ENCODE measurements at regions not wholly inside any gene's neighbourhood (a gene's known extent, or its start where the extent isn't known, plus 50 kb on each side); places are given as distances from the start of the nearest gene placed in this dataset.

- Histone ChIP-seq H4K8ac (ENCODE audit: low read depth, low read length) (no peak overlapping the region), H2BK120ac (ENCODE audit: low read depth, low read length) (no peak overlapping the region)
- no CpG with 5 or more reads among the region's 8 CpGs for WGBS, 2 donors (ENCODE audit: extremely low coverage in 2 of 2, insufficient read length in 2 of 2, insufficient replicate concordance in 1 of 2)
These were observed 143.6 kb upstream of the VRK1 start for GRCh38 chr14:96653597-96653996.

DNA sequence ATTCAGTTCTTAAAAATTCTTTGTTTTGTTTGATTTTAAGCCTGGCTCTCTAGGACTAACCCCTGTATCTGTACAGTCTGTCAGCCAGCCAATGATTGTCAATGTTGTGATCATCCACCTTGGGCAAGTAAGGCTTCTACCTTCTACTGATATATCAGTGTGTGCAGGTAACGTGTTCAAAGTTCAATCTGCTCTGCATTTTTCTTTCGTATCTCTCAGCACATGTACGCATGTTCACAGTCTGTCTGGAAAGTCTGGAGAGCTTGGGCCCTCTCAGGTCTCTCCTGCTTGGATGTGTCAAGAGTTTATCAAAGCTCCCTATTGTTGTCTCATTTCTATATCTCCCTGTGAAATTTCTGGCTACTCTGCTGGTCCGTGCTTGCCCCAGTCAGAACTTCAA is 138.6 kb upstream of the VRK1 start:
- Histone ChIP-seq H3K27ac (replicated peaks; ENCODE audit: low read length) (no peak overlapping the region), H2BK120ac (ENCODE audit: low read depth, low read length) (no peak overlapping the region), H3K4me3 (ENCODE audit: low read length in 2 of 2) (no peak overlapping the region), H3K27me3 (ENCODE audit: control insufficient read depth in 3 of 3, insufficient read depth in 3 of 3, low read depth in 1 of 3, low read length in 3 of 3) (peaks cover 0 to 8% (median 2%) of the 10 kb centered on the region in 3 experiments), H3K23ac (ENCODE audit: low read depth, low read length, poor library complexity) (no peak overlapping the region), H2AK5ac (ENCODE audit: low read depth, low read length) (no peak overlapping the region), H3K4ac (ENCODE audit: low read length) (no peak overlapping the region), H3K36me3 (replicated peaks in 1 of 2; ENCODE audit: control insufficient read depth in 2 of 2, insufficient read depth in 2 of 2, low read length in 2 of 2) (no peaks in the 10 kb centered on the region), H3K4me2 (ENCODE audit: insufficient read depth, low read length, poor library complexity, severe bottlenecking) (no peak overlapping the region), H2BK5ac (ENCODE audit: low read length) (no peak overlapping the region), H2BK12ac (ENCODE audit: low read length) (no peak overlapping the region), H4K91ac (ENCODE audit: low read depth, low read length, poor library complexity) (no peak overlapping the region), H3K4me1 (ENCODE audit: control insufficient read depth in 2 of 2, insufficient read depth in 1 of 2, low read depth in 1 of 2, low read length in 2 of 2) (peaks cover 0 to 2% of the 10 kb centered on the region in 2 donors), H3K18ac (ENCODE audit: low read length) (no peak overlapping the region), H3K9me3 (replicated peaks in 1 of 2; ENCODE audit: control insufficient read depth in 2 of 2, insufficient read depth in 1 of 2, low read depth in 1 of 2, low read length in 2 of 2) (no peaks in the 10 kb centered on the region), H2BK15ac (ENCODE audit: low read length) (no peak overlapping the region), H3K14ac (ENCODE audit: low read length) (no peak overlapping the region), H4K8ac (ENCODE audit: low read depth, low read length) (no peak overlapping the region), H2AFZ (ENCODE audit: low read length) (no peak overlapping the region), H3K79me1 (ENCODE audit: low read depth, low read length) (no peaks in the 10 kb centered on the region), H3K9ac (ENCODE audit: low read depth, low read length, poor library complexity) (no peak overlapping the region)
- DNase-seq (ENCODE audit: low spot score), result no peak
- WGBS, 2 donors (ENCODE audit: extremely low coverage in 2 of 2, insufficient read length in 2 of 2, insufficient replicate concordance in 1 of 2), result no CpG with 5 or more reads among the region's 4 CpGs

More at GRCh38 chr14:96653597-96653996, 143.6 kb upstream of the VRK1 start:
- no peak overlapping the region for H3K4ac ChIP-seq (ENCODE audit: low read length)
- no peak overlapping the region for H2AFZ ChIP-seq (ENCODE audit: low read length)
- no peak overlapping the region for H2BK15ac ChIP-seq (ENCODE audit: low read length)
- H3K27me3 ChIP-seq (ENCODE audit: control insufficient read depth in 3 of 3, insufficient read depth in 3 of 3, low read depth in 1 of 3, low read length in 3 of 3), result peaks cover 0 to under 1% (median 0%) of the 10 kb centered on the region in 3 experiments
- no peaks in the 10 kb centered on the region for H3K36me3 ChIP-seq (replicated peaks in 1 of 2; ENCODE audit: control insufficient read depth in 2 of 2, insufficient read depth in 2 of 2, low read length in 2 of 2)
- no peak overlapping the region for H3K9ac ChIP-seq (ENCODE audit: low read depth, low read length, poor library complexity)
- DNase-seq (ENCODE audit: low spot score), result no peak
- H2AK5ac ChIP-seq (ENCODE audit: low read depth, low read length), result no peak overlapping the region
- no peak overlapping the region for H4K91ac ChIP-seq (ENCODE audit: low read depth, low read length, poor library complexity)
- H3K4me3 ChIP-seq (ENCODE audit: low read length in 2 of 2), result no peak overlapping the region
- no peak overlapping the region for H3K18ac ChIP-seq (ENCODE audit: low read length)
- H3K9me3 ChIP-seq (replicated peaks in 1 of 2; ENCODE audit: control insufficient read depth in 2 of 2, insufficient read depth in 1 of 2, low read depth in 1 of 2, low read length in 2 of 2), result no peaks in the 10 kb centered on the region
- H3K27ac ChIP-seq (replicated peaks; ENCODE audit: low read length), result no peak overlapping the region
- H2BK12ac ChIP-seq (ENCODE audit: low read length), result no peak overlapping the region
- no peaks in the 10 kb centered on the region for H3K79me1 ChIP-seq (ENCODE audit: low read depth, low read length)
- no peak overlapping the region for H3K4me2 ChIP-seq (ENCODE audit: insufficient read depth, low read length, poor library complexity, severe bottlenecking)
- H3K4me1 ChIP-seq (ENCODE audit: control insufficient read depth in 2 of 2, insufficient read depth in 1 of 2, low read depth in 1 of 2, low read length in 2 of 2), result no peaks in the 10 kb centered on the region
- H3K23ac ChIP-seq (ENCODE audit: low read depth, low read length, poor library complexity), result no peak overlapping the region
- H2BK5ac ChIP-seq (ENCODE audit: low read length), result no peak overlapping the region
- no peak overlapping the region for H3K14ac ChIP-seq (ENCODE audit: low read length)

DNA sequence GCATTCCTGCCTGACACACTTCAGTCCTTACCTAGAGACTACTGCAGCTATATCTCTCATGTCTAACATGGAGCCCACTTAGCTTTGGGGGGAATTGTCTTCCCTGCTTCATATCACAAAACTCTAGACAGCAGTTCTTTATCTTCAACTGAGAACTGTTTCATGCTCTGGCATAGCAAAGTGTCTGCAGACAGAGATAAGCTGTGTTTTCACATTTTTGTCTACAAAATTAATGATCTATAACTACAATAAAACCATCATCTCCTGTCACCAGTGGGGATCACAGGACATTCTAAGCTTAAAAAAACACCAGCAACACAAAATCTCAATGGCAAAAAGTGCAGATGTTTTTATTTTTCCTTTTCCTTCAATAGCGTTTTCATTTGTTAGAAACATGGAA is 137.1 kb upstream of the VRK1 start:
- Histone ChIP-seq H3K4ac (ENCODE audit: low read length) (no peak overlapping the region), H2BK15ac (ENCODE audit: low read length) (no peak overlapping the region), H3K4me2 (ENCODE audit: insufficient read depth, low read length, poor library complexity, severe bottlenecking) (no peak overlapping the region), H3K36me3 (replicated peaks in 1 of 2; ENCODE audit: control insufficient read depth in 2 of 2, insufficient read depth in 2 of 2, low read length in 2 of 2) (no peaks in the 10 kb centered on the region), H3K4me1 (ENCODE audit: control insufficient read depth in 2 of 2, insufficient read depth in 1 of 2, low read depth in 1 of 2, low read length in 2 of 2) (peaks cover 0 to 2% of the 10 kb centered on the region in 2 donors), H3K9ac (ENCODE audit: low read depth, low read length, poor library complexity) (no peak overlapping the region), H2BK120ac (ENCODE audit: low read depth, low read length) (no peak overlapping the region), H2AFZ (ENCODE audit: low read length) (no peak overlapping the region), H3K79me1 (ENCODE audit: low read depth, low read length) (no peaks in the 10 kb centered on the region), H3K4me3 (ENCODE audit: low read length in 2 of 2) (no peak overlapping the region), H3K27me3 (ENCODE audit: control insufficient read depth in 3 of 3, insufficient read depth in 3 of 3, low read depth in 1 of 3, low read length in 3 of 3) (peaks cover 0 to 8% (median 2%) of the 10 kb centered on the region in 3 experiments), H3K9me3 (replicated peaks in 1 of 2; ENCODE audit: control insufficient read depth in 2 of 2, insufficient read depth in 1 of 2, low read depth in 1 of 2, low read length in 2 of 2) (peaks cover 0 to 2% of the 10 kb centered on the region in 2 donors), H2BK12ac (ENCODE audit: low read length) (no peak overlapping the region), H3K27ac (replicated peaks; ENCODE audit: low read length) (no peak overlapping the region), H3K14ac (ENCODE audit: low read length) (no peak overlapping the region), H2BK5ac (ENCODE audit: low read length) (no peak overlapping the region), H2AK5ac (ENCODE audit: low read depth, low read length) (no peak overlapping the region), H4K8ac (ENCODE audit: low read depth, low read length) (no peak overlapping the region), H3K23ac (ENCODE audit: low read depth, low read length, poor library complexity) (no peak overlapping the region), H4K91ac (ENCODE audit: low read depth, low read length, poor library complexity) (no peak overlapping the region), H3K18ac (ENCODE audit: low read length) (no peak overlapping the region)
- no CpG with 5 or more reads among the region's 1 CpG for WGBS, 2 donors (ENCODE audit: extremely low coverage in 2 of 2, insufficient read length in 2 of 2, insufficient replicate concordance in 1 of 2)
- no peak for DNase-seq (ENCODE audit: low spot score)

- Histone ChIP-seq H3K27ac (replicated peaks; ENCODE audit: low read length) (no peak overlapping the region), H2BK120ac (ENCODE audit: low read depth, low read length) (no peak overlapping the region), H3K9ac (ENCODE audit: low read depth, low read length, poor library complexity) (no peak overlapping the region), H4K8ac (ENCODE audit: low read depth, low read length) (no peak overlapping the region), H4K91ac (ENCODE audit: low read depth, low read length, poor library complexity) (no peak overlapping the region), H3K36me3 (replicated peaks in 1 of 2; ENCODE audit: control insufficient read depth in 2 of 2, insufficient read depth in 2 of 2, low read length in 2 of 2) (no peaks in the 10 kb centered on the region), H3K23ac (ENCODE audit: low read depth, low read length, poor library complexity) (no peak overlapping the region), H3K9me3 (replicated peaks in 1 of 2; ENCODE audit: control insufficient read depth in 2 of 2, insufficient read depth in 1 of 2, low read depth in 1 of 2, low read length in 2 of 2) (peaks cover 0 to 2% of the 10 kb centered on the region in 2 donors), H2AK5ac (ENCODE audit: low read depth, low read length) (no peak overlapping the region), H3K27me3 (ENCODE audit: control insufficient read depth in 3 of 3, insufficient read depth in 3 of 3, low read depth in 1 of 3, low read length in 3 of 3) (peaks cover 0 to 8% (median 2%) of the 10 kb centered on the region in 3 experiments), H3K14ac (ENCODE audit: low read length) (no peak overlapping the region), H3K4me1 (ENCODE audit: control insufficient read depth in 2 of 2, insufficient read depth in 1 of 2, low read depth in 1 of 2, low read length in 2 of 2) (peaks cover 0 to 2% of the 10 kb centered on the region in 2 donors), H3K18ac (ENCODE audit: low read length) (no peak overlapping the region), H3K4ac (ENCODE audit: low read length) (no peak overlapping the region), H3K4me2 (ENCODE audit: insufficient read depth, low read length, poor library complexity, severe bottlenecking) (no peak overlapping the region), H2BK5ac (ENCODE audit: low read length) (no peak overlapping the region), H2BK12ac (ENCODE audit: low read length) (no peak overlapping the region), H2AFZ (ENCODE audit: low read length) (no peak overlapping the region), H2BK15ac (ENCODE audit: low read length) (no peak overlapping the region), H3K4me3 (ENCODE audit: low read length in 2 of 2) (no peak overlapping the region), H3K79me1 (ENCODE audit: low read depth, low read length) (no peaks in the 10 kb centered on the region)
- no peak for DNase-seq (ENCODE audit: low spot score)
- WGBS, 2 donors (ENCODE audit: extremely low coverage in 2 of 2, insufficient read length in 2 of 2, insufficient replicate concordance in 1 of 2), result no CpG with 5 or more reads among the region's 4 CpGs
These were observed 136.5 kb upstream of the VRK1 start for GRCh38 chr14:96660667-96661066.

All from neuronal stem cell (in vitro differentiated cells).